CD4-positive, CD25-positive, alpha-beta regulatory T cell (primary cell): ENCODE measurements at regions not wholly inside any gene's neighbourhood (a gene's known extent, or its start where the extent isn't known, plus 50 kb on each side); places are given as distances from the start of the nearest gene placed in this dataset.

Experiments used
- ATAC-seq, 2 donors: fragments of 150-1000 bp; cut with Tn5 transposase; one replicate each; pipeline ENCODE4 v1.10.0; 2021; ENCODE audit warnings: low read depth in 2 of 2, moderate number of reproducible peaks in 2 of 2, moderate library complexity in 1 of 2
- DNase-seq, 3 donors: peaks; one replicate each; pipeline versions ENCODE4 v3.0.0 to v3.0.0-alpha.2; 2012 to 2022; ENCODE audit warnings: mixed read lengths in 1 of 3
- H3K27ac ChIP-seq: one replicate; pipeline ENCODE4 v1.7.0; 2013; ENCODE audit warnings: mild to moderate bottlenecking, low read length; ENCODE audit not compliant: insufficient read depth, poor library complexity, severe bottlenecking
- H3K27me3 ChIP-seq: one replicate; pipeline ENCODE4 v1.7.0; 2013; ENCODE audit warnings: low read length; ENCODE audit not compliant: control insufficient read depth, insufficient read depth
- H3K36me3 ChIP-seq: one replicate; pipeline ENCODE4 v1.7.0; 2013; ENCODE audit warnings: mild to moderate bottlenecking, low read length, moderate library complexity; ENCODE audit not compliant: control insufficient read depth, insufficient read depth
- H3K4me1 ChIP-seq: 2 replicates; pipeline ENCODE4 v1.7.0; 2013; ENCODE audit warnings: mild to moderate bottlenecking, low read length; ENCODE audit not compliant: insufficient read depth, control insufficient read depth, poor library complexity, severe bottlenecking
- H3K4me3 ChIP-seq: one replicate; pipeline ENCODE4 v1.7.0; 2013; ENCODE audit warnings: low read depth, mild to moderate bottlenecking, low read length, moderate library complexity
- H3K9me3 ChIP-seq, 2 experiments: 1 replicate in 1 of 2; 2 replicates in 1 of 2; pipeline ENCODE4 v1.7.0; 2013; ENCODE audit warnings: low read length in 2 of 2, mild to moderate bottlenecking in 1 of 2, moderate library complexity in 1 of 2; ENCODE audit not compliant: control insufficient read depth in 2 of 2
- H3K27ac Mint-ChIP-seq, 3 donors: one replicate each; pipeline ENCODE4 v1.8.0; 2020 to 2022; ENCODE audit warnings: mild to moderate bottlenecking in 3 of 3, mixed read lengths in 3 of 3, moderate library complexity in 2 of 3
- H3K27me3 Mint-ChIP-seq: one replicate; pipeline ENCODE4 v1.8.0; 2022; ENCODE audit warnings: mild to moderate bottlenecking, mixed read lengths
- H3K36me3 Mint-ChIP-seq: one replicate; pipeline ENCODE4 v1.8.0; 2020; ENCODE audit warnings: mixed read lengths
- H3K4me1 Mint-ChIP-seq, 4 donors: one replicate each; pipeline ENCODE4 v1.8.0; 2020 to 2022; ENCODE audit warnings: mixed read lengths in 4 of 4, mild to moderate bottlenecking in 1 of 4
- H3K4me3 Mint-ChIP-seq, 4 donors: one replicate each; pipeline ENCODE4 v1.8.0; 2020 to 2022; ENCODE audit warnings: mild to moderate bottlenecking in 4 of 4, mixed read lengths in 4 of 4, moderate library complexity in 3 of 4
- H3K9me3 Mint-ChIP-seq, 7 donors: one replicate each; pipeline ENCODE4 v1.8.0; 2020 to 2022; ENCODE audit warnings: mixed read lengths in 7 of 7, mild to moderate bottlenecking in 3 of 7, moderate library complexity in 2 of 7

DNA sequence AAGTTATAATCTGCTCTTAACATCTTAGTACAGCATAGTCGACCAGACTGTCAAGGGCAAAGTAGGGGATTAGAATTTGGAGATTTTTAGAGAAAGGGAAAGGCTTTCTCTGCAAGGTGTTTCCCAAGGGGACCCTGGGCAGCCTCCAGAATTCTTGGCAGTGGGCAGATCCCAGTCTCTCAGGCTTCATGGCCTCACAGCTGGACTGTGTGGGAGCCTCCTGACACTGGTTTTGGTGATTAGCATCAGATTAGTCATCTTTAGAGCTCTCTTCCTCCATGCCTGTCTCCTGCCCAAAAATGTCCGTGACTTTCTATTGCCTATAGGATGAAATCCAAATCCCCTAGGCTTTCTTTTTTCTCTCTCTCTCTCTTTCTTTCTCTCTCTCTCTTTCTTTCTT, 370.7 kb downstream of the ZSWIM6 start:
- Mint-ChIP-seq H3K4me1 (no peaks in the 10 kb centered on the region), H3K9me3 (peaks cover 0 to 7% (median 1%) of the 10 kb centered on the region in 7 donors), H3K27ac (no peak overlapping the region), H3K36me3 (no peaks in the 10 kb centered on the region), H3K4me3 (no peak overlapping the region), H3K27me3 (no peaks in the 10 kb centered on the region)
- no peak for ATAC-seq
- H3K27me3 ChIP-seq: no peaks in the 10 kb centered on the region
- DNase-seq: no peak
- H3K36me3 ChIP-seq: no peaks in the 10 kb centered on the region
- no peaks in the 10 kb centered on the region for H3K4me1 ChIP-seq
- no peaks in the 10 kb centered on the region for H3K9me3 ChIP-seq
- H3K4me3 ChIP-seq: no peak overlapping the region
- H3K27ac ChIP-seq: no peak overlapping the region

DNA sequence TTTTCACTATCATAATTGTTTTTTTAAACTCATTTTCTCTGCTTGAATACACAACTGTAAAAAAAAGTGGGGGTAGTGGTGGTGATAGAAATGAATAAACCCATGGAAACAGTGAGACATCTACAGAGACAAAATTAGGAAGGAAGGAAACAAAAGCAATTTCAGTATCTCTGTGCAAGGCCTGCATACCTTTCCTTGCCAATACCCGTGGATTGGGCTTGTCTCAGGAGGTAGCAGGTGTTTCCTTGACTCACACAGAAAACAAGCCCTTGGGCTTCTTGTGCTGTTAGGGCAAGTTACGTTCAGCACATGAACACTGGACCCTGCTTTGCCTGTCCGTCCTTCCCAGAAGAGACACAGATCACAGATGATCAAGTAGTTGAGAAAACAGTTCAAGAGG, 372.2 kb downstream of the ZSWIM6 start:
- Mint-ChIP-seq H3K4me1 (no peaks in the 10 kb centered on the region), H3K9me3 (peaks cover 0 to 6% (median 0%) of the 10 kb centered on the region in 7 donors), H3K27ac (no peak overlapping the region), H3K36me3 (no peaks in the 10 kb centered on the region), H3K27me3 (no peaks in the 10 kb centered on the region), H3K4me3 (no peak overlapping the region)
- H3K27ac ChIP-seq: no peak overlapping the region
- no peaks in the 10 kb centered on the region for H3K27me3 ChIP-seq
- no peaks in the 10 kb centered on the region for H3K36me3 ChIP-seq
- H3K9me3 ChIP-seq: no peaks in the 10 kb centered on the region
- no peak overlapping the region for H3K4me3 ChIP-seq
- ATAC-seq (no peak), DNase-seq (no peak)
- H3K4me1 ChIP-seq: no peaks in the 10 kb centered on the region

DNA sequence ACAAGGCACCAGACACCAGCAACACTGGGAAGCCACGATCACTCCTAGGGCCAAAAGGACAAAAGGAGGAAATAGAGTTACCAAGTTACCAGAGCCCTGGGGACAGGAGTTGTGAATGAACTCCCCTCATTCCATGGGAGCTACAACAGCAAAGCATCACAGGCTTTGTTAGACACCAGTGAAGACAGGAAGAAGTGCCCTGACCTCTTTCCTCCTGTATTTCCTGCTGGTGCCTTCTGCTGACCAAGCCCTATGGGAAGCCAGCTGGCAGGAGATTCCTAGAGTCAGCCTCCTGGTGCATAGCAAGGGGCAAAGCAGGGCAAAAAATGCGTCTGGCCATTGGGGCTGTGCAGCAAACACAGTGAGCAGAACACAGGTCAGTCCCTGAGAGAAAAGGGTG, 374.7 kb downstream of the ZSWIM6 start:
- DNase-seq (no peak), ATAC-seq (no peak)
- Mint-ChIP-seq H3K36me3 (no peaks in the 10 kb centered on the region), H3K9me3 (peaks cover 0 to 13% (median 4%) of the 10 kb centered on the region in 7 donors), H3K27ac (peak overlapping the region in 1 of 3 donors; percentile 87), H3K4me1 (no peaks in the 10 kb centered on the region), H3K4me3 (no peak overlapping the region), H3K27me3 (no peaks in the 10 kb centered on the region)
- no peaks in the 10 kb centered on the region for H3K36me3 ChIP-seq
- no peaks in the 10 kb centered on the region for H3K9me3 ChIP-seq
- H3K27me3 ChIP-seq: no peaks in the 10 kb centered on the region
- H3K27ac ChIP-seq: no peak overlapping the region
- H3K4me3 ChIP-seq: no peak overlapping the region
- H3K4me1 ChIP-seq: no peaks in the 10 kb centered on the region

DNA sequence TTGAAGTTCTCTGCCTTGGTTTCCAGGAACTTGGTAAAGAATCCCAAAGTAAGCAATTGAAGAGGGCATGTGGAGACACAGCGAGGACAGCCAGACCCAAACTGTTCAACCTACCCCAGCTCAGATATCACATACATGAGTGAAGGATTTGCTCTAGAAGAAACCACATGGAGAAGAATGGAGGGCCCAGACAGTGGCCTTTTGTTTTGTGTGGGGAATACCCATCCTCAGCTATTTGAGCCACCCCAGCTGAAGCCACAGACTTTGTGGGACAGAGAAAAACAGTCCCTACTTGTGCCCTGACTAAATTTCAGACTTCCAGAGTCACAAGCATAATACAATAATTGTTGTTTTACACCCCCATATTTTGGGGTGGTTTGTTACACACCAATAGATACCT, 387.1 kb downstream of the ZSWIM6 start:
- Mint-ChIP-seq H3K27me3 (peaks cover 4% of the 10 kb centered on the region), H3K4me3 (no peak overlapping the region), H3K36me3 (no peaks in the 10 kb centered on the region), H3K27ac (no peak overlapping the region), H3K4me1 (no peaks in the 10 kb centered on the region), H3K9me3 (peaks cover 0 to 11% (median 4%) of the 10 kb centered on the region in 7 donors)
- Histone ChIP-seq H3K36me3 (no peaks in the 10 kb centered on the region), H3K27me3 (no peaks in the 10 kb centered on the region), H3K4me3 (no peak overlapping the region), H3K27ac (no peak overlapping the region), H3K9me3 (no peaks in the 10 kb centered on the region), H3K4me1 (no peaks in the 10 kb centered on the region)
- DNase-seq: no peak
- no peak for ATAC-seq

DNA sequence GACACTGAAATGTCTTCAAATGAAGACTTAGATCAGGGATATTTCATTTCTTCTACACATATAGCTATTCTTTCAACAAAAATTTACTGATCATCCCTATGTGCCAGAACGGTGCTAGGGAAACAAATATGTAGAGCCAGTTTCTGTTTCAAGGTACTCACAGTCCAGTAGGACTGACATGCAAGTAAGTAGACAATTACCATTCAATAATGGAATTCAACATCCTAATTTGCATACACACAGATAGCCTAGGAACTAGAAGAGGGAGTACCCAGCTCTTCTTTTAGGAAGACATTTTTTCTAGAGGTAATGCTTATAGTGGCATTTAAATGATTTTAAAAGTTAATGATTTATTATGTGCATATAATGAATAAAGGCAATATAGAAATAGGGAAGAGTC, 388.8 kb downstream of the ZSWIM6 start:
- no peak overlapping the region for H3K4me3 ChIP-seq
- no peaks in the 10 kb centered on the region for H3K4me1 ChIP-seq
- H3K27me3 ChIP-seq: no peaks in the 10 kb centered on the region
- no peak for DNase-seq
- H3K27ac ChIP-seq: no peak overlapping the region
- no peak overlapping the region for H3K27ac Mint-ChIP-seq
- H3K36me3 Mint-ChIP-seq: no peaks in the 10 kb centered on the region
- H3K4me3 Mint-ChIP-seq: no peak overlapping the region
- H3K9me3 Mint-ChIP-seq: peaks cover 0 to 11% (median 4%) of the 10 kb centered on the region in 7 donors
- no peak for ATAC-seq
- H3K4me1 Mint-ChIP-seq: no peaks in the 10 kb centered on the region
- no peaks in the 10 kb centered on the region for H3K36me3 ChIP-seq
- H3K9me3 ChIP-seq: no peaks in the 10 kb centered on the region
- H3K27me3 Mint-ChIP-seq: peaks cover 4% of the 10 kb centered on the region

DNA sequence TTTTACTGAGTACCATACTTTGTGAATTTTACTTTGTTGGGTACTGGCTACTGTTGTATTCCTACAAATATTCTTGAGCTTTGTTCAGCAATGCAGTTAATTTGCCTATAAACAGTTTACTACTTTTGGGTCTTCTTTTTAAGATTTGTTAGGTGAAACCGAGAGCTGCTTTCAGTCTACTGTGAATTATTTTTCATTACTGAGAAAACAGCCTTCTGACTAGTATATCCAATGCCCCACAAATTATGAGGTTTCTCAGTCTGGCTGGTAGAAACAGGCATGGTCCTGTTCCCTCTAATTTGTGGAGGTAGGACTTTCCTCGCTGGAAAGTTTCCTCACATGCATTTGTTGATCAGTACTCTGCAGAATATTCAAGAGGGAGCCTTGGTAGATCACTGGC, 392.0 kb downstream of the ZSWIM6 start:
- DNase-seq: no peak
- H3K9me3 Mint-ChIP-seq: peaks cover 0 to 11% (median 3%) of the 10 kb centered on the region in 7 donors

DNA sequence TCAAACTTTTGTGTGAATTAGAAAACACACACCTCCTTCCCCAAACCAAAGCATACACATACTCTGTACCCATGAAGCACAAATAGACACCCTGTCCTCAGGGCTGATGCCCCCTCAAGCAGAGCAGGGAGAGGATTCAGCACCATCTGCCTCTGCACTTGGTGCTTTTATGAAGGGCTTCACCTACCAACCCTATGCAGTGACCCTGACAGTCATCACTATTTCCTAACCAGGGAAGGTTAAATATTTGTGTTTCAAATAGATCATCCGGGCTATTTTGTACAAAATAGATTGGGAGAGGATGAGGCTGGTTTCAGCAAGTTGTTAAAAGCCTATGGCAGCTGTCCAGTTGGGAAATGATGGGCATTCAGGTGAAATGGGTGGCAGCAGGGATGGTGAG, 396.2 kb downstream of the ZSWIM6 start:
- Histone ChIP-seq H3K4me1 (no peaks in the 10 kb centered on the region), H3K4me3 (no peak overlapping the region), H3K27ac (no peak overlapping the region), H3K27me3 (no peaks in the 10 kb centered on the region), H3K36me3 (no peaks in the 10 kb centered on the region), H3K9me3 (no peaks in the 10 kb centered on the region)
- no peak for ATAC-seq
- Mint-ChIP-seq H3K36me3 (no peaks in the 10 kb centered on the region), H3K27ac (no peak overlapping the region), H3K27me3 (peaks cover 5% of the 10 kb centered on the region), H3K9me3 (peaks cover 0 to 7% (median 2%) of the 10 kb centered on the region in 7 donors), H3K4me1 (no peaks in the 10 kb centered on the region), H3K4me3 (no peak overlapping the region)
- no peak for DNase-seq

More for the DNA sequence above, 392.0 kb downstream of the ZSWIM6 start:
- no peak for ATAC-seq
- Histone ChIP-seq H3K27ac (no peak overlapping the region), H3K4me3 (no peak overlapping the region), H3K9me3 (no peaks in the 10 kb centered on the region), H3K4me1 (no peaks in the 10 kb centered on the region), H3K36me3 (no peaks in the 10 kb centered on the region), H3K27me3 (no peaks in the 10 kb centered on the region)
- H3K27me3 Mint-ChIP-seq: no peaks in the 10 kb centered on the region
- H3K4me1 Mint-ChIP-seq: no peaks in the 10 kb centered on the region
- H3K27ac Mint-ChIP-seq: no peak overlapping the region
- no peaks in the 10 kb centered on the region for H3K36me3 Mint-ChIP-seq
- H3K4me3 Mint-ChIP-seq: no peak overlapping the region

DNA sequence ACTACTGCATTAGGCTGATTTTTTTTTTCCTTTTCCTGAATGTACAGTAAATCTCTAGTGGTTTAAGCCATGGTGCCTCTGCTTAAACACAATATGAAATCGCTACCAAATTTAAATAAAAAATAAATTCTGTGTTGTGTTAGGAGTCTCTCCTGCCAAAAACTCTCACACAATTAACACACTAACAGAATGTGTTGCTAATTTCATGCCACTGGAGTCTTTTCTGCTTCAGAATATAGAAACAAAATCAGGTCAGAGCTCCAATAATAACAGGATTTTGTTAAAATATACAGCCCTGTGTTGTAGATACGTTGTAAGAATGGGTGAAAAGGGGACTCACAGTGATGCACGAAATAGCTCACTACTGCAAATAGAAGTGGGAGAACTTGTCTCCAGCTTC, 398.8 kb downstream of the ZSWIM6 start:
- H3K27me3 Mint-ChIP-seq: peaks cover 5% of the 10 kb centered on the region
- H3K36me3 Mint-ChIP-seq: no peaks in the 10 kb centered on the region
- Histone ChIP-seq H3K27me3 (no peaks in the 10 kb centered on the region), H3K9me3 (no peaks in the 10 kb centered on the region), H3K4me3 (no peak overlapping the region), H3K36me3 (no peaks in the 10 kb centered on the region), H3K4me1 (no peaks in the 10 kb centered on the region), H3K27ac (no peak overlapping the region)
- H3K27ac Mint-ChIP-seq: no peak overlapping the region
- DNase-seq: no peak
- no peak for ATAC-seq
- H3K4me3 Mint-ChIP-seq: no peak overlapping the region
- peaks cover 0 to 7% (median 0%) of the 10 kb centered on the region in 7 donors for H3K9me3 Mint-ChIP-seq
- no peaks in the 10 kb centered on the region for H3K4me1 Mint-ChIP-seq
